ENCODE measurements at regions not wholly inside any gene's neighbourhood (a gene's known extent, or its start where the extent isn't known, plus 50 kb on each side); places are given as distances from the start of the nearest gene placed in this dataset.
"Not testable (repeated sequence)": the region's sequence is repeated elsewhere in the genome, so short reads cannot be mapped to it uniquely, and the experiment has no call there.

DNA sequence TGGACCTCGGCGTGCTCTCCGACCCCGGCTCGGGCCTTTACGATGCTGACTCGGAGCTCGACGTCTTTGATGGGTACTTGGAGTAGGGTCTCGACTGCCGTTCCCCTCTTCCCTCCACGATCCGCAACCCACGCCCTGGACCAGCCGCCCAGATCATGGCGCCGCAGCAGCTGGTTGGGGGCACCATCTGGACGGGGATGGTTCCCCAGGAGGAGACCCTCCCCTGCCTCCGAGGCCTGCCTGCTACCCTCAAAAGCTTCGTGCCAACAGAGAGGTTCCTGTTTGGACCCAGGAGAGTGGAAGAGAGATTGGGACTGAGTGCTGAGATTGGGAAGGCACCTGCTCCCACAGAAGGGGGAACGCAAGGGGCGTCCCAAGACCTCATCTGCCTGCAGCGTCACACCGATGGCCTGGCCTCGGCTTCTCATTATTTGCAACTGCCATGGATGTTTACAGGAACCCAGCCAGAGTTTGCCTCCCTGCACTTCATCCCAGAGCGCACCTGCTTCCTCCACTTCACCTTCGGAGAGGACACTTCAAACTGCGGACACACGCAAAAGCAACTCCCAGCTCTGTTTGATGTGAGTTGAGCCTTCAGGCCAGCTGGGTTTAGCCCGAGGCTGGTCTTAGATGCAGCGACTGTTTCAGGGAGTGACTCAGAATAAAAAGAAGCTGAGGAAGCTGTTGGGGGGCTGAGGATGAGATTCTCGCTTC lies 58.9 kb downstream of the GOLGA6L7 start:
- not testable (repeated sequence) for DNase-seq

DNA sequence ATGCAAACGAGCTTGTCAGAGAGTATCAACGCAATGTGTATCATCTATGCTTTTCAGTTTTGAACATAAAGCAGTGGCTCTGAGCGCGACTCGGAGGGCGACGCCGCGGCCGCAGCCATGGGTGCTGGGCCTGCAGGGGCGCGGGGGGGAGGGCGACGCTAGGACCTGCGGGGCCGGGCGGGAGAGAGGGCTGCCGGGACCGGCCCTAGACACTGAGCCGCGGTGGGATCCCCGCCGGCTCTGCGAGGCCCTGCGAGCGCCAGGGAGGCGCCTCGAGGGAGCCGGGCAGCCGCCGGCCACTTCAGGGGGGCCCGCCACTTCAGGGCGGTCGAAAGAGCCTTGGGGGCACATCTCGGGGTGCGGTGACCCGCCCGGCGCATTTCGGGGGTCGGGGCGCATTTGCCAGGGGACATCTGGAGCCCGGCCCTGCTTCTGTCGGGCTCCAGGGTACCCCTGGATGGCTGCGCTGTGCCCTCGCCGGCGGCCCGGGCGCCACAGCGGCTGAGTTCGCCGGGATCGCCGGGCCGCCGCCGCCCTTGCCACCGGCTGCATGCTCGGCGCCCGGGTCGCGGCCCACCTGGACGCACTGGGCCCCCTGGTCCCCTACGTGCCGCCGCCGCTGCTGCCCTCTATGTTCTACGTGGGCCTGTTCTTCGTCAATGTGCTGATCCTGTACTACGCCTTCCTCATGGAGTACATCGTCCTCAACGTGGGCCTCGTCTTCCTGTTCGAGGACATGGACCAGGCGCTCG lies 59.6 kb downstream of the GOLGA6L7 start:
- DNase-seq: not testable (repeated sequence)

DNA sequence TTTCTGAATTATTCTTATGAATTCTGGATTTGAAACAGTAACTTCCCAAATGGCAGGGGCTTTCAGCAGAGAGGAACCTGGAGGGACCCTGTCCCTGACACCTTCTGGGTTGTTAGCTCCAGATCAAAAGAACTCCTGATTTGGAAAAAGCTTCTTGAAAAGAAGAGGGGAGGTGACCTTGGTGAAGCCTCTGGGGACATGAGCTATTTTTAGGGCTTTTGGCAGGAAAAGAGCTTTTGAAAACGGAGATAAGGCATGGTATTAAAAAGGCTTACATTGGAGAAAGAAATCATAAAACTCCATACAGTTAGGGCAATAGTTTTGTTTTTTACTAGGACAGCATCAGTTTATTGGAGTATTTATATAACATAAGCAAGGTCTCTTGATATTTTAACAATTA lies 60.3 kb downstream of the GOLGA6L7 start:
- not testable (repeated sequence) for DNase-seq

DNA sequence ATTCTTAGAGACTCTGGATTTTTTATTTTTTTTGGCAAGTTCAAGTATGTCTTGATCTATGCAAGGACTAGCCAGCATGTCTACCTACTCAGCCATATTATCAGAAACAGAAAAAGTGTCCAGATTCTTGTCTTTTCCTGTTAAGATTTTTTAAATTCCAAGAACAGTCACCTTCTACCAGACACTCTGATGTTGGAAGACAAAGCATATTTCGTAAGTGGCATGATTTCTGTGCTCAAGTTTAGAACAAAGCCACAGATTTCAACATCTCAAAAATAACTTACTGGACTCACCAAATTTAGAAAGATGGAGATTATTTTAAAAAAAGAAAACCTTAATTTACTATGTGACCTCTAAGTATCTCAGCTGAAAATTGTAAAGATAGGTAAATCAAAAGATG lies 61.9 kb downstream of the GOLGA6L7 start:
- peak; percentile 2 for DNase-seq

DNA sequence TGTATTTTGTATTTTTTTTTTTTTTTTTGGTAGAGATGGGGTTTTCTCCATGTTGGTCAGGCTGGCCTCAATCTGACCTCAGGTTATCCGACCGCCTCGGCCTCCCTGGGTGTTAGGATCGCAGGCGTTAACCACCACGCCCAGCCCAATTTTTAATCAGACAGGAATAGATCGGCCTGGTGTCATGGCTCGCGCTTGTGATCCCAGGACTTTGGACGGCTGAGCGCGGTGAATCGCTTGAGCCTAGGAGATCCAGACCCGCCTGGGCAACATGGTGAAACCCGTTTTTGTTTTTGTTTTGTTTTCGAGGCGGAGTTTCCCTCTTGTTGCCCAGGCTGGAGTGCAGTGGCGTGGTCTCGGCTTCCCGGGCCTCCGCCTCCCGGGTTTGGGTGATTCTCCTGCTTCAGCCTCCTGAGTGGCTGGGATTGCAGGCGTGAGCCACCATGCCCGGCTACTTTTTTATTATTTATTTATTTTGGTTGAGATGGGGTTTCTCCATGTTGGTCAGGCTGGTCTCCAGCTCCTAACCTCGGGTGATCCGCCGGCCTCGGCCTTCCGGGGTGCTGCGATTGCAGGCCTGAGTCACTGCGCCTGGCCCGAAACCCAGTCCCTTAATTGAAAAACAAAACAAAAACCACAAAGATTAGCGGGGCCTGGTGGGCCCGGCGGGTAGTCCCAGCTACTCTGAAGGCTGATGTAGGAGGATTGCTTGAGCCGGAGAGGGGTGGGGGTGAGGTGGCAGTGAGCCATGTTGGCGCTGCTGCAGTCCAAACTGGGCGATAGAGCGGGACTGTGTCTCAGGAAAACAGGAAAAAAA lies 63.9 kb downstream of the GOLGA6L7 start:
- DNase-seq: not testable (repeated sequence)

DNA sequence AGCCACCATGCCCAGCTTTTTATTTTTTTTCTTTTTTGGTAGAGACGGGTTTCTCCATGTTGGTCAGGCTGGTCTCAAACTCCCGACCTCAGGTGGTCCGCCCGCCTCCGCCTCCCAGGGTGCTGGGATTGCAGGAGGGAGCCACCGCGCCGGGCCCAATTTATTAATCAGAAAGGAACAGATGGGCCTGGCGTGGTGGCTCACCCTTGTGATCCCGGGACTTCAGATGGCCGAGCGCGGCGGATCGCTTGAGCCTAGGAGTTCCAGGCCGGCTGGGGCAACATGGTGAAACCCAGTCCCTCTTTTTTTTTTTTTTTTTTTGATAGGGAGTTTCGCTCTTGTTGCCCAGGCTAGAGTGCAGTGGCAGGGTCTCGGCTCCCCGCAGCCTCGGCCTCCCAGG lies 64.6 kb downstream of the GOLGA6L7 start:
- no peak for DNase-seq

DNA sequence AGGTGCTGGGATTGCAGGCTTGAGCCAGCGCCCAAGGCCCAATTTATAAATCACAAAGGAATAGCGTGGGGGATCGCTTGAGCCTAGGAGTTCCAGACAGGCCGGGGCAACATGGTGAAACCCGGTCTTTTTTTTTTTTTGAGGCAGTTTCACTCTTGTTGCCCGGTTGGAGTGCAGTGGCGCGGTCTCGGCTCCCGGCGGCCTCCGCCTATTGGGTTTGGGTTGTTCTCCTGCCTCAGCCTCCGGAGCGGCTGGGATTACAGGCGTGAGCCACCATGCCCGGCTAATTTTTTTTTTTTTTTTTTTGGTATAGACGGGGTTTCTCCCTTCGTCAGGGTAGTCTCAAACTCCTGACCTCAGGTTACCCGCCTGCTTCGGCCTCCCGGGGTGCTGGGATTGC lies 65.0 kb downstream of the GOLGA6L7 start:
- DNase-seq: no peak

DNA sequence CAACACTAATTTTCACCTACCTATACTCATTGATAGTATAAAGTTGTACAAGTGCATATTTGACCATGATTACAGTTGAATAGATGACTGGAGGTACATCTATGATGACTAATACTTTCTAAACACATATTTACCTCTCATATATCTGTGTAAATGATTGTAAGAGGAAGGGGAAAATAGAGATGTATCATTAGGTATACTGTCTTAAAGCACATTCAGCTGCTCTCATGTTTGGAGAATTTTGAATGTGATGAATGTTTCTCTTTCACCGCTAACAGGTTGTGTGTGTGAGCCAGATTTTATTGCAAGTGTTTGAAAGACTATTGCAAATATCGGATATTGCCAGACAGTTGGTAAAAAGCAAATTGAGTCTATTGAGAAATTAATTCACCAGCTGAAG lies 66.2 kb upstream of the GOLGA8M start:
- DNase-seq: not testable (repeated sequence)

DNA sequence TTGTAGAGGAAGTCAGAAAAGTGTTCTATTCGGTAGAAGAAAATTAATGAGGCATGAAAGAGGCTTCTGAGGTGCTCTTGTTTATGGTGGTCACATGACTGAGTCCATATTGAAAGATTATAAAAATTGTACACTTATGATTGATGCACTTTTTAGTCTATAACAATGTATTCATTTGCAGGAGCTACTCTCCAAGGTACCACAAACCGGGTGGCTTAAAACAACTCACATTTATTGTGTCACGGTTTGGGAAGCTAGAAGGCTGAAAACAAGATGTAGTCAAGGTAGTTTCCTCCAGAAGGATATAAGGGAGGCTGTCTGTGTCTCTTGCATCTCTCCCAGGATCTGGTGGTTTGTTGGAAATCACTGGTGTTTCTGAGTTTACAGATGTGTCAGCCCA lies 60.6 kb upstream of the GOLGA8M start:
- DNase-seq: not testable (repeated sequence)

Measured in NCI-H226 (cell line).